ENCODE measurements at regions not wholly inside any gene's neighbourhood (a gene's known extent, or its start where the extent isn't known, plus 50 kb on each side); places are given as distances from the start of the nearest gene placed in this dataset.

- no peaks in the 10 kb centered on the region for H3F3A ChIP-seq (replicated peaks; ENCODE audit: insufficient read depth)
- H3K9me3 ChIP-seq = no peaks in the 10 kb centered on the region
- no peak overlapping the region for H3K9ac ChIP-seq
- no peak overlapping the region for H2AFZ ChIP-seq (ENCODE audit: low read depth)
- WGBS (ENCODE audit: low lambda C conversion rate) = 13% methylated on average over 3 of the region's 3 CpGs
- H3K4me2 ChIP-seq = no peak overlapping the region
- ChIA-PET POLR2A (no interaction called here), CTCF (interaction anchor here (1.3 kb wide), 1 partner anchor 295 kb away, joined by 3 read pairs; no protein-coding TSS in a partner anchor)
- no peaks in the 10 kb centered on the region for H3K36me3 ChIP-seq (replicated peaks in 1 of 2; ENCODE audit: control insufficient read depth in 1 of 2, insufficient read depth in 2 of 2, low read length in 1 of 2)
- no peaks in the 10 kb centered on the region for H3K9me2 ChIP-seq
- H3K4me1 ChIP-seq (ENCODE audit: control insufficient read depth in 1 of 2, insufficient read depth in 2 of 2, low read depth in 1 of 2, low read length in 1 of 2) = no peaks in the 10 kb centered on the region
- no peak for DNase-seq
- peaks cover 20% of the 10 kb centered on the region for H3K27me3 ChIP-seq (ENCODE audit: insufficient read depth)
- no peak overlapping the region for H3K27ac ChIP-seq (ENCODE audit: low read depth in 2 of 2, low read length in 1 of 2)
- no peaks in the 10 kb centered on the region for H3K79me2 ChIP-seq (ENCODE audit: insufficient read depth)
- TF ChIP-seq RAD21 (IDR thresholded peaks at IDR 0.05; ENCODE audit: low read length) (no peak), USF2 (IDR thresholded peaks at IDR 0.05; ENCODE audit: borderline replicate concordance, low read depth, low read length) (no peak), EP300 (IDR thresholded peaks at IDR 0.05; ENCODE audit: borderline replicate concordance in 1 of 2, low read depth in 1 of 2, low read length in 1 of 2) (no peak), ZBTB33 (IDR thresholded peaks at IDR 0.05; ENCODE audit: borderline replicate concordance, low read depth) (no peak), ELF1 (IDR thresholded peaks at IDR 0.05) (no peak), GABPA (IDR thresholded peaks at IDR 0.05; ENCODE audit: low read depth) (no peak), FOSL2 (IDR thresholded peaks at IDR 0.05; ENCODE audit: borderline replicate concordance, low read depth) (no peak), TEAD4 (IDR thresholded peaks at IDR 0.05; ENCODE audit: borderline replicate concordance, insufficient read depth) (no peak), RCOR1 (IDR thresholded peaks at IDR 0.05; ENCODE audit: low read length) (no peak), MXI1 (IDR thresholded peaks at IDR 0.05; ENCODE audit: low read depth, low read length) (no peak), EZH2phosphoT487 (IDR thresholded peaks at IDR 0.05; ENCODE audit: borderline replicate concordance, low read depth) (no peak), FOXJ3 (CRISPR knock-in tag; IDR thresholded peaks at IDR 0.05) (no peak), TAF1 (IDR thresholded peaks at IDR 0.05; ENCODE audit: borderline replicate concordance, low read depth, low read length) (no peak), TCF12 (IDR thresholded peaks at IDR 0.05) (no peak), NFIC (IDR thresholded peaks at IDR 0.05; ENCODE audit: borderline replicate concordance) (no peak), SIN3A (IDR thresholded peaks at IDR 0.05; ENCODE audit: borderline replicate concordance, low read depth, low read length) (no peak), YY1 (IDR thresholded peaks at IDR 0.05; ENCODE audit: low read depth) (no peak)
- TF ChIP-seq, protein P1, sequence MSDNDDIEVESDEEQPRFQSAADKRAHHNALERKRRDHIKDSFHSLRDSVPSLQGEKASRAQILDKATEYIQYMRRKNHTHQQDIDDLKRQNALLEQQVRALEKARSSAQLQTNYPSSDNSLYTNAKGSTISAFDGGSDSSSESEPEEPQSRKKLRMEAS (IDR thresholded peaks at IDR 0.05; ENCODE audit: low read depth) = no peak
- TF ChIP-seq, protein P2, sequence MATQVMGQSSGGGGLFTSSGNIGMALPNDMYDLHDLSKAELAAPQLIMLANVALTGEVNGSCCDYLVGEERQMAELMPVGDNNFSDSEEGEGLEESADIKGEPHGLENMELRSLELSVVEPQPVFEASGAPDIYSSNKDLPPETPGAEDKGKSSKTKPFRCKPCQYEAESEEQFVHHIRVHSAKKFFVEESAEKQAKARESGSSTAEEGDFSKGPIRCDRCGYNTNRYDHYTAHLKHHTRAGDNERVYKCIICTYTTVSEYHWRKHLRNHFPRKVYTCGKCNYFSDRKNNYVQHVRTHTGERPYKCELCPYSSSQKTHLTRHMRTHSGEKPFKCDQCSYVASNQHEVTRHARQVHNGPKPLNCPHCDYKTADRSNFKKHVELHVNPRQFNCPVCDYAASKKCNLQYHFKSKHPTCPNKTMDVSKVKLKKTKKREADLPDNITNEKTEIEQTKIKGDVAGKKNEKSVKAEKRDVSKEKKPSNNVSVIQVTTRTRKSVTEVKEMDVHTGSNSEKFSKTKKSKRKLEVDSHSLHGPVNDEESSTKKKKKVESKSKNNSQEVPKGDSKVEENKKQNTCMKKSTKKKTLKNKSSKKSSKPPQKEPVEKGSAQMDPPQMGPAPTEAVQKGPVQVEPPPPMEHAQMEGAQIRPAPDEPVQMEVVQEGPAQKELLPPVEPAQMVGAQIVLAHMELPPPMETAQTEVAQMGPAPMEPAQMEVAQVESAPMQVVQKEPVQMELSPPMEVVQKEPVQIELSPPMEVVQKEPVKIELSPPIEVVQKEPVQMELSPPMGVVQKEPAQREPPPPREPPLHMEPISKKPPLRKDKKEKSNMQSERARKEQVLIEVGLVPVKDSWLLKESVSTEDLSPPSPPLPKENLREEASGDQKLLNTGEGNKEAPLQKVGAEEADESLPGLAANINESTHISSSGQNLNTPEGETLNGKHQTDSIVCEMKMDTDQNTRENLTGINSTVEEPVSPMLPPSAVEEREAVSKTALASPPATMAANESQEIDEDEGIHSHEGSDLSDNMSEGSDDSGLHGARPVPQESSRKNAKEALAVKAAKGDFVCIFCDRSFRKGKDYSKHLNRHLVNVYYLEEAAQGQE (IDR thresholded peaks at IDR 0.05; ENCODE audit: low read depth, low read length) = no peak
- TF ChIP-seq, protein P3, sequence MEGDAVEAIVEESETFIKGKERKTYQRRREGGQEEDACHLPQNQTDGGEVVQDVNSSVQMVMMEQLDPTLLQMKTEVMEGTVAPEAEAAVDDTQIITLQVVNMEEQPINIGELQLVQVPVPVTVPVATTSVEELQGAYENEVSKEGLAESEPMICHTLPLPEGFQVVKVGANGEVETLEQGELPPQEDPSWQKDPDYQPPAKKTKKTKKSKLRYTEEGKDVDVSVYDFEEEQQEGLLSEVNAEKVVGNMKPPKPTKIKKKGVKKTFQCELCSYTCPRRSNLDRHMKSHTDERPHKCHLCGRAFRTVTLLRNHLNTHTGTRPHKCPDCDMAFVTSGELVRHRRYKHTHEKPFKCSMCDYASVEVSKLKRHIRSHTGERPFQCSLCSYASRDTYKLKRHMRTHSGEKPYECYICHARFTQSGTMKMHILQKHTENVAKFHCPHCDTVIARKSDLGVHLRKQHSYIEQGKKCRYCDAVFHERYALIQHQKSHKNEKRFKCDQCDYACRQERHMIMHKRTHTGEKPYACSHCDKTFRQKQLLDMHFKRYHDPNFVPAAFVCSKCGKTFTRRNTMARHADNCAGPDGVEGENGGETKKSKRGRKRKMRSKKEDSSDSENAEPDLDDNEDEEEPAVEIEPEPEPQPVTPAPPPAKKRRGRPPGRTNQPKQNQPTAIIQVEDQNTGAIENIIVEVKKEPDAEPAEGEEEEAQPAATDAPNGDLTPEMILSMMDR (IDR thresholded peaks at IDR 0.05) = no peak
- H4K20me1 ChIP-seq (ENCODE audit: insufficient read depth) = no peaks in the 10 kb centered on the region
- H3K4me3 ChIP-seq (ENCODE audit: low read depth in 2 of 2, low read length in 1 of 2) = no peak overlapping the region
Measured at GRCh38 chr7:31439165-31439564, 74.7 kb upstream of the ITPRID1 start.

Measured in SK-N-SH (cell line).